ENCODE measurements at regions not wholly inside any gene's neighbourhood (a gene's known extent, or its start where the extent isn't known, plus 50 kb on each side); places are given as distances from the start of the nearest gene placed in this dataset.
"Not testable (repeated sequence)": the region's sequence is repeated elsewhere in the genome, so short reads cannot be mapped to it uniquely, and the experiment has no call there.

GRCh38 chr14:30275604-30276003, 283.4 kb upstream of the G2E3 start:
- 89 to 94% methylated on average over 3 of the region's 3 CpGs for WGBS, 2 donors
- no peak for TF ChIP-seq POLR2AphosphoS5 (IDR thresholded peaks at IDR 0.05)
- no peak for TF ChIP-seq CTCF (IDR thresholded peaks at IDR 0.05)
- no peak for TF ChIP-seq POLR2A (IDR thresholded peaks at IDR 0.05)
- no peak for TF ChIP-seq EP300 (IDR thresholded peaks at IDR 0.05)
- Histone ChIP-seq H3K9me3 (no peaks in the 10 kb centered on the region), H3K27me3 (no peaks in the 10 kb centered on the region), H3K36me3 (no peaks in the 10 kb centered on the region), H3K4me1 (peaks cover 0 to 2% (median under 1%) of the 10 kb centered on the region in 4 donors), H3K27ac (no peak overlapping the region), H3K4me3 (no peak overlapping the region)
- DNase-seq = no peak
- ATAC-seq (ENCODE audit: low FRiP score in 2 of 2) = no peak

DNA sequence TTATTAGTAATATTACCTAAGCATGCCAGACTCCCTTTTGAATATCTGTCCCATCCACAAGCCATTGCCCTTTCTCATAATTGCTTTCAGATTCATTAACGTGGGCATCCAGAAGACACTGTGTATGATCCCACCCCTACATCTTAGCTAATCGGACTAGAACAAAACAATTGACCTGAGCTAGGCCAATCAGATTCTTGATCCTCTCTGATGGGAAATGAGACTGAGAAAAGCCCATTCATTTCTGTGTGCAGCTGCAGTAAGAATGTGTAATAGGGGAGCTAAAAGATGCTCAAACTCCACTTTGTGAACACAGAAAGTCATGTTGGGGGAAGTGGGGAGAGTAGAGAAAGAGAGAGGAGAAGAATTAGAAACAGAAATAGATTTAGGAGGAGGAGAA, 281.7 kb upstream of the G2E3 start:
- 75 to 89% methylated on average over 2 of the region's 2 CpGs for WGBS, 2 donors
- no peaks in the 10 kb centered on the region for H3K27me3 ChIP-seq
- no peaks in the 10 kb centered on the region for H3K4me1 ChIP-seq
- no peak overlapping the region for H3K27ac ChIP-seq
- DNase-seq = no peak
- H3K9me3 ChIP-seq = no peaks in the 10 kb centered on the region
- H3K36me3 ChIP-seq = no peaks in the 10 kb centered on the region
- TF ChIP-seq EP300 (IDR thresholded peaks at IDR 0.05) (no peak), POLR2AphosphoS5 (IDR thresholded peaks at IDR 0.05) (no peak), POLR2A (IDR thresholded peaks at IDR 0.05) (no peak), CTCF (IDR thresholded peaks at IDR 0.05) (no peak)
- H3K4me3 ChIP-seq = no peak overlapping the region
- no peak for ATAC-seq (ENCODE audit: low FRiP score in 2 of 2)

GRCh38 chr14:30278856-30279255, 280.1 kb upstream of the G2E3 start:
- not testable (repeated sequence) for DNase-seq; H3K9me3 ChIP-seq; H3K4me1 ChIP-seq; H3K27me3 ChIP-seq; H3K4me3 ChIP-seq; H3K27ac ChIP-seq; ATAC-seq (ENCODE audit: low FRiP score in 2 of 2); H3K36me3 ChIP-seq
- WGBS, 2 donors = 86 to 88% methylated on average over 2 of the region's 2 CpGs

- DNase-seq (peak in 1 of 2 donors; percentile 21), ATAC-seq (ENCODE audit: low FRiP score in 2 of 2) (no peak)
- no peak overlapping the region for H3K4me3 ChIP-seq
- WGBS, 2 donors = 44 to 55% methylated on average over 2 of the region's 2 CpGs
- H3K36me3 ChIP-seq = no peaks in the 10 kb centered on the region
- H3K9me3 ChIP-seq = no peaks in the 10 kb centered on the region
- no peaks in the 10 kb centered on the region for H3K27me3 ChIP-seq
- H3K4me1 ChIP-seq = no peaks in the 10 kb centered on the region
- no peak for TF ChIP-seq POLR2A (IDR thresholded peaks at IDR 0.05)
- peak in 5 of 6 experiments; percentile 13 to 38 (median 27) for TF ChIP-seq CTCF (IDR thresholded peaks at IDR 0.05)
- no peak for TF ChIP-seq EP300 (IDR thresholded peaks at IDR 0.05)
- no peak for TF ChIP-seq POLR2AphosphoS5 (IDR thresholded peaks at IDR 0.05)
- no peak overlapping the region for H3K27ac ChIP-seq
Observed at GRCh38 chr14:30283822-30284446, 275.0 kb upstream of the G2E3 start.

DNA sequence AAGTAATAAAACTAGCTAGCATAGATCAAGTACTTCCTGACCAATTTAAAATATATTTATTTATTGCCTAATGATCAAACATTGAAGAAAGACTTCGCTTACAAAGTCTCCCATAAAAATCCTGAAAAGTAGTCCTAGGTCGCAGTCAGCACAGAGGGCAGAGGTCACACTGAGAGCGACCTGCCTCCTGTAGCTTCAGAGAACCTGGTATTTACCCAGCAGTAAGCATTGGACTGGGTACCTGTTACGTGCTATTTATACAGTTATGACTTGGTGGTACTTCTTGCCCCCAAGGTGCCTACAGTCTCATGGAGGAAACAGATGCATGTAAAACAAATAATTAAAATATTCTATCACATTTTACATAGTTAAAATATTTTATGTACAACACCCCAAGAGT, 274.1 kb upstream of the G2E3 start:
- Histone ChIP-seq H3K4me3 (no peak overlapping the region), H3K4me1 (no peaks in the 10 kb centered on the region), H3K36me3 (no peaks in the 10 kb centered on the region), H3K9me3 (no peaks in the 10 kb centered on the region), H3K27me3 (no peaks in the 10 kb centered on the region), H3K27ac (no peak overlapping the region)
- TF ChIP-seq POLR2AphosphoS5 (IDR thresholded peaks at IDR 0.05) (no peak), EP300 (IDR thresholded peaks at IDR 0.05) (no peak), CTCF (IDR thresholded peaks at IDR 0.05) (no peak), POLR2A (IDR thresholded peaks at IDR 0.05) (no peak)
- 81 to 90% methylated on average over 4 of the region's 4 CpGs for WGBS, 2 donors
- no peak for ATAC-seq (ENCODE audit: low FRiP score in 2 of 2)
- DNase-seq = no peak

All from upper lobe of left lung (tissue), 6 donors.